Activated naive CD4-positive, alpha-beta T cell treated with anti-CD3 and anti-CD28 coated beads, Interleukin-2, amount 50 U/mL, for 72 hours (primary cell): ENCODE measurements at regions not wholly inside any gene's neighbourhood (a gene's known extent, or its start where the extent isn't known, plus 50 kb on each side); places are given as distances from the start of the nearest gene placed in this dataset.
A peak's percentile ranks its signal among the peaks of the same experiment; 100 is the strongest.

Experiments used
- ATAC-seq, 2 donors: fragments of 150-1000 bp; cut with Tn5 transposase; 2 replicates each; pipeline ENCODE4 v1.10.0; 2021; ENCODE audit warnings: mild to moderate bottlenecking in 2 of 2, moderate library complexity in 2 of 2
- DNase-seq, 2 donors: peaks; one replicate each; pipeline ENCODE4 v3.0.0; 2021 to 2022; ENCODE audit warnings: low spot score in 2 of 2
- H3K27ac Mint-ChIP-seq, 2 donors: one replicate each; pipeline ENCODE4 v1.8.0; 2022; ENCODE audit warnings: mild to moderate bottlenecking in 2 of 2, mixed read lengths in 2 of 2
- H3K36me3 Mint-ChIP-seq, 2 donors: one replicate each; pipeline ENCODE4 v1.8.0; 2022; ENCODE audit warnings: mixed read lengths in 2 of 2
- H3K9me3 Mint-ChIP-seq, 2 donors: one replicate each; pipeline ENCODE4 v1.8.0; 2022; ENCODE audit warnings: mixed read lengths in 2 of 2

DNA sequence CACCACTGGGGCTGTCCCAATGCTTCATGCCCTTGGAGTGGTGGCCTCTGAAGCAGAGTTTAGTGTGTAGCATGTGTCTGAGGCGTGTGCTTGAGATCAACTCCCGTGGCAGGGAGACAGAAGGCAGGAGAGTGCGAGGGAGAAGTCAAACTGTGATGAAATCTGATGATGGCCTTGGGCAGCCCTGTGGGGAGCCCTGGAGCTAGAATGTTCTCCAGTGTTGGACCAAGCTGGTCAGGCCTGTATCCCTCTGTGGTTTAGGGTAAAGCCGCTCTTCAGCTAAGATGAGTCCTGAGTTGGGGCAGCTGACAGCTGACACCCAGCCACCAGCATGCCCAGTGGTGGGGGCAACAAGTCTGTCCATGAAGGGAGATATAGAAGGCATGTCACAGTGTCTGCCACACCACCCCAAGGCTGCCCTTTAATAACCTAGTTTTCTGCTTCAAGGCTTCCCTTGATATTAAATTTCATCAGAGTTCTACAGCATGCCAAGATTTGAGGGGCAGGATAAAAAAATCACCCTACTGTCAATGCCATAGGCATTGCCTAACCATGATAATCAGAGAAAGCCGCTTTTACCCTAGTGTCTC, 170.5 kb upstream of the SVIL start:
- no peak overlapping the region for H3K27ac Mint-ChIP-seq
- peak in 1 of 2 donors; percentile 39 for ATAC-seq
- DNase-seq, result no peak
- peaks cover 3 to 18% of the 10 kb centered on the region in 2 donors for H3K9me3 Mint-ChIP-seq
- H3K36me3 Mint-ChIP-seq, result peaks cover 13 to 26% of the 10 kb centered on the region in 2 donors

DNA sequence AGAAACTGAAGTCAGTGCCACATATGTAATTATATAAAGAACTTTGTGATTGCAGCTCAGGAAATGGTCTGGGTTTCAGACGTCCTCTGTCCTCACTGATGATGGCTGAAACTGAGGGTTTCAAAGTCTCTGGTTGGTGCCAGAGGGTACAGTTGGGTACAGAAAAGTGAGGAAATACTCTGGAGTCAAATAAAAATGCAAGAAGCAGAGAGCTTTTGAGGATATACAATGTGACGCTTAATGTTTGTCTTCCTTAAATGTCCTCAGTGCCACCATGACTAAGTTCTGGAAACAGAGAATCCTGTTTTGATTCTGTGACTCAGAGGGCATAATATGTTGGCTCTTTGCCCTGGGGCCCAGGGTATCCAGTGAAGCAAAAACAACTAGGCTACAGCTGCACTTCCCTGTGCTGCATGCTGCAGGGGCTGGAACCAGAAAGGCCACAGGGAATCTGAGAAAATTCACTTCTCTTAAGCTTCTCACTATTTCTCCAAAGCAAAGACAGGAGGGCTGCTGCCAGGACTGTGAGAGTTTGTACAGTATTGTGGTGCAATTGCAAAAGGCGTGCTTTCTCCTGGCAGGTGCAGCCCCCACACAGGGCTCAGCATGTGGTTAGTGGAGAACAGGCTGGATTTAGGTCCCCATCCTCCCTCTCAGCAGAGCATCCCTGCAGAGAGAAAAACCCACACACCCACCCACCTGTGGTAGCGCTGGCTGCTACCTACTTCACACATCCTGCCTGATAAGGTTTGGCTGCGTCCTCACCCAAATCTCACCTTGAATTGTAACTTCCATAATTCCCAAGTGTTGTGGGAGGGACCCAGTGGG, 169.5 kb upstream of the SVIL start:
- ATAC-seq (peak; percentile 75 to 95), DNase-seq (peak in 1 of 2 donors; percentile 46)
- no peak overlapping the region for H3K27ac Mint-ChIP-seq
- peaks cover 3 to 10% of the 10 kb centered on the region in 2 donors for H3K9me3 Mint-ChIP-seq
- H3K36me3 Mint-ChIP-seq, result peaks cover 13 to 16% of the 10 kb centered on the region in 2 donors

DNA sequence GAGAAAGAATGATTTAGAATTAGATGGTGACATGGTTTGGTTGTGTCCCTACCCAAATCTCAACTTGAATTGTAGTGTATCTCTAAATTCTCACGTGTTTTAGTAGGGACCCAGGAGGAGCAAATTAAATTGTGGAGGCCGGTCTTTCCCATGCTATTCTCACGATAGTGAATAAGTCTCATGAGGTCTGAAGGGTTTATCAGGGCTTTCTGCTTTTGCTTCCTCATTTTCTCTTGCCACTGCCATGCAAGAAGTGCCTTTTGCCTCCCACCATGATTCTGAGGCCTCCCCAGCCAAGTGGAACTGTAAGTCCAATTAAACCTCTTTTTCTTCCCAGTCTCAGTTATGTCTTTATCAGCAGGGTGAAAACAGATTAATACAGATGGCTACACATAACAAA, 167.4 kb upstream of the SVIL start:
- peaks cover 3 to 10% of the 10 kb centered on the region in 2 donors for H3K9me3 Mint-ChIP-seq
- no peak for ATAC-seq
- H3K27ac Mint-ChIP-seq, result no peak overlapping the region
- no peak for DNase-seq
- peaks cover 13 to 15% of the 10 kb centered on the region in 2 donors for H3K36me3 Mint-ChIP-seq

DNA sequence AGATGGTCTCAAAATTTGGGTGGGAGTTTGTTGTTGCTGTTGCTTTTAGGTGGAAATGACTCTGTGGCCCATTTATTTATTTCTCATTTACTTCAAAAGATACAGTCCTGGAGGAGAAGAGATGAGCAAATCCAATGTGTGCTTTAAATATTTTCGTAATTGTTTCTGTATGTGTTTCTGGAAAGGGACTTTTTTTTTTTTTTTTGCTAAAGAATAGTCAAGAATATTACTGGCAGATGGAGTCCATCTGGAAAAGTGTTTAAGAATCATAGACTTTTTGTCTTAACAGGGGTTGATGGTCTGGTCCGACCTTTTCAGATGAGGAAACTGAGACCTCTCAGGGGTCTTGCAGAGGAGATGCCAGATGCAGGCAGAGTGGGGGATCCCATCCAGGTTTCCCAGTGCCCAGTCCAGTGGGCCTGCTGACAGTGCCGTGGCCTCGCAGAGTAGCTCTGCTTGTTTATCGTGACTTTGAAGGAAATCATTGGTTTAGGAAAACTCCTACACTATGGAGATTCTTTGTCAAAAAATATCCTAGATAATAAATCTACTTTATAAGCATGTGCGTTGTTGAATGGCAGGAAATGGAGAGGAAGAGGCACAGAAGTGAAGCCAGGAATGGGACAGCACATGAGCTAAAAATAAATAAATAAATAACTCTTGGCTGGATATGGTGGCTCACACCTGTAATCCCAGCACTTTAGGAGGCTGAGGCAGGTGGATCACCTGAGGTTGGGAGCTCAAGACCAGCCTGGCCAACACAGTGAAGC, 164.3 kb upstream of the SVIL start:
- Mint-ChIP-seq H3K27ac (no peak overlapping the region), H3K9me3 (peaks cover 0 to 6% of the 10 kb centered on the region in 2 donors), H3K36me3 (peaks cover 0 to 4% of the 10 kb centered on the region in 2 donors)
- DNase-seq (no peak), ATAC-seq (no peak)

DNA sequence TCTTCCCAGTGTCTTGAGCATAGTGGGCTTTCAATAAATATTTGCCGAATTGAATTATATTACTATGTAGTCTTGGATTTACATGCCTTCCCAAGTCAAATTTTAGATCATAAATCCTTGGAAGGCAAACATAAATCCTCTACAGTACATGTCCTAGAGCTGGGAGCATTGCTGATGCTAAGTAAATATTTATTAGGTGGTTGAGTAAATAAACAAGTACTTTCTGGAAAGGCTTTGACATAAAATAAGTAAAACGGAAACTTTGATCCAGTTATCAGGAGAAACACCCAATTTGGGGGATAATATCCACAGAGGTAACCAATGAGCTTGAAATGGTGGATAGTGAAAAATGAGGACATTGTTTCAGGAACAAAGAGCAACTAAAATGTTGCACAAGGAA, 162.8 kb upstream of the SVIL start:
- DNase-seq, result no peak
- Mint-ChIP-seq H3K9me3 (peaks cover 0 to 6% of the 10 kb centered on the region in 2 donors), H3K27ac (no peak overlapping the region), H3K36me3 (no peaks in the 10 kb centered on the region)
- ATAC-seq, result no peak

DNA sequence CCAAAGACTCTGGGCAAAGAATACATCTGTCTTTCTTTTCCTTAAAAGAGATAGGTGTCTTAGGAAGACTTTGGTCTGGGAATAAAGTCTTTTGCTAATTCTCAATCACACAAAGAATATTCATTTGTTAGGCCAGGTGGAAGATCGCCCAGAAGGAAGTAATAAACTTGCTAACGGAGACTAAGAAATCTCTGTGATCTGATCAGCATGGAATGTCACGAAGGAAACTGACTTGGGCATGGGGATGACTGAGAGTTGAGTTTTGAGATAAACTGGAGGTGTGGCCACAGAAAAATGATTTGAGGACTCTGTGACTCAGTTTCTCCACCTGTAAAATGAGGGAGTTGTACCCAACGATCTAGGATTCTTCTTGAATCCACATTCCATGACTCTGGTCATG, 161.1 kb upstream of the SVIL start:
- H3K36me3 Mint-ChIP-seq, result no peaks in the 10 kb centered on the region
- no peaks in the 10 kb centered on the region for H3K9me3 Mint-ChIP-seq
- DNase-seq (no peak), ATAC-seq (no peak)
- no peak overlapping the region for H3K27ac Mint-ChIP-seq

DNA sequence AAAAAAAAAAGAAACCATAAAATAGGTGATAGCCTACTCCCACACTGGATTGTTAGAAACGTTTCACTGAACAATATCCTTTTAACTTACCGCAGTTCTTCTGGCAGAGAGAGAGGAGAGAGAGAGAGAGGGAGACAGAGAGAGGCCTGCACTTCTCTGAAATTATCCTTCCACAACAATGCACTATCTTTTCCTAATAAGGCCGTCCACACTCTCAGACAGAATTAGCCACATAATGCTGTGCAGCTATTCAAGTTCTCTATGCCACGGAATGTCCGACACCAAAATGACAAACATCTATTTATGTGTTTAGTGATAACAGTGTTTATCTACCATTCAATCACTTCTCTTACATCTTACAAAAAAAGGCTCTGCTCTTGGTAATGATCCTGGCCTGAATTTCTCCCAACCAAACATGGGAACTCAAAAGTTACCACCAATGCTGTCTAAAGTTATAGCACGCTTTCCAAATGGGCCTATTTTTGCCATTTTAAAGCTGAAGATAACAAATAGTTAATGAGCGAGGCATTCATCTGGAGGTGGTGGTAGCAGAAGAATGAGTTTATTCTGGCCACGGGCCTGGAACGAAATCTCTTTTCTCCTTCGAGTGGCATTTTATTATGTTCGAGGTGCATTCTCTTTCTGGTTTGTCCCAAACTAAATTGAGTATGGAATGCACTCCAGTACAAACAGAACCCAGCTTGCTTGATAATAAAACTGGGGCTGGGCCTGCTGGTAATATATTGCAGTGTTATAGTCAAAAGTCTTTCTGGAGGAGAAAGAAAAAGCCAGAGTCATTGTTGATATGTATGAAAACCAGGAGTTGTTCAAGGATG, 160.2 kb upstream of the SVIL start:
- DNase-seq, result no peak
- H3K9me3 Mint-ChIP-seq, result no peaks in the 10 kb centered on the region
- no peaks in the 10 kb centered on the region for H3K36me3 Mint-ChIP-seq
- ATAC-seq, result no peak
- H3K27ac Mint-ChIP-seq, result no peak overlapping the region

DNA sequence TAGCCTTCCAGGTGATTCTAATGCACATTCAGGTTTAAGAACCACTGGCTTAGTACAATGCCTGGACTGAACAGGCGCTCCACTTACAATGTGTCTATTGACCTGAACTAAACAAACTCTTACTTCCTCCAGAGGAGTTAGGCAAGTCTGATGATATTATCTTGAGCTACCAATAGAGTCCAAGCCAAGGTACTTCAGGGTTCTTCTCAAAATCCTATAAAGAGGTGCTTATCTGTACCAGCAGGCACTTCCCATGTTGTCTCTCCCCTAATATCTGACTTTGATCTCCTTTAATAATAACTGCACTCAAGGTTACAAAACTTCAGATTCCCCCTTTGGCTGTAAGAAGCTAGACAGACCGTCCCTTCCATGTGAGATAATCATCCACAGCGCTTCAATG, 157.0 kb upstream of the SVIL start:
- DNase-seq (no peak), ATAC-seq (no peak)
- Mint-ChIP-seq H3K9me3 (peaks cover 0 to 5% of the 10 kb centered on the region in 2 donors), H3K36me3 (no peaks in the 10 kb centered on the region), H3K27ac (no peak overlapping the region)

DNA sequence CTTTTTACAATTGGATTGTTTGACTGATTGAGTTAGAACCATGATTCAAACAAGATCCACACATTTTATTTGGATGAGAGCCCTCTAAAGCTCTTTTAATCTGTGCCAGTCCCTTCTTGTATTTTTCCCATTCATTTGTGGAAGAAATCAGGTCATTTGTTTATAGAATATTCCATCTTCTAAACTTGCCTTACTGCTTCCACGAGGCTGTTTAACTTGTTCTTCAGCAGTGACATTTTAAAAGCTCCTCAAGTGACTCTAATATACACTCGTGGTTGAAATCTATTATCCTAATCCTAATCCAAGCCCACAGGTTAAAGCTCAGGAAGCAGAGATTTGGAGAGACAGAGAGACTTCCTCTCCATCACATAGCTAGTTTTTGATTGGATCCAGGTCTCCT, 155.4 kb upstream of the SVIL start:
- no peak overlapping the region for H3K27ac Mint-ChIP-seq
- DNase-seq (no peak), ATAC-seq (no peak)
- peaks cover 0 to 5% of the 10 kb centered on the region in 2 donors for H3K9me3 Mint-ChIP-seq
- H3K36me3 Mint-ChIP-seq, result no peaks in the 10 kb centered on the region

DNA sequence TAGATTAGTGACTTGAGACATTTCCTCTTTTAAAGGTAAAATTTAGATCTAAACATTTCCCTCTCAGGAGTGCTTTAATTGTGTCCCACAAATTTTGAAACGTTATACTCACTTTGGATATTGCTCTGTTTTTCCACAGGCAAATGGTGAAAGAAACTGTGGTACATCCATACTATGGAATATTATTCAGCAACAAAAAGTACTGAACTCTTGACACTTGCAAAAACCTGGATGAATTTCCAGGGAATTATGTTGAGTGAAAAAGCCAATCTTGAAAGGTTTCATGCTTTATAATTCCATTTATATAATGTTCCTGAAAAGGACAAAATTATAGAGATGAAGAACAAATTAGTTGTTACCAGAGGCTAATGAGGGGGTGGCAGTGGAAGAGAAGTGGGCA, 153.3 kb upstream of the SVIL start:
- H3K9me3 Mint-ChIP-seq, result peaks cover 0 to 5% of the 10 kb centered on the region in 2 donors
- DNase-seq (no peak), ATAC-seq (no peak)
- no peaks in the 10 kb centered on the region for H3K36me3 Mint-ChIP-seq
- no peak overlapping the region for H3K27ac Mint-ChIP-seq

DNA sequence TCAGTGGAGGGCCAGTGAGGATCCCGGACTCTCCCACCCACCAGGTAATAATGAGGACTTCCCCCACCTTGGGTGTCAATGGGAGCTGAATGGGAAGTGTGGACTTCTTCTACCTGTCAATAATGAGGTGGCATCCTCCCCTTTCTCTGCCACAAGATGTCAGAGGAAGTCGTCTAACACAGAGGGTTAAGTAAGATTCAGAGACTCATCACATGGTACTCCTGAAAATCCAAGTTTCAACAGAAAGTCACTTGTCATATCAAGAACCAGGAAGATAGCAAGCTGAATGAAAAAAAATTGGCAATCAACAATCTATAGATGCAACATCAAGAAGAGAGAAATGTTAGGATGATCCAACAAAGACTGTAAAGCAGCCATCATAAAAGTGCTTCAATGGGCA, 150.9 kb upstream of the SVIL start:
- no peak for ATAC-seq
- H3K27ac Mint-ChIP-seq, result no peak overlapping the region

DNA sequence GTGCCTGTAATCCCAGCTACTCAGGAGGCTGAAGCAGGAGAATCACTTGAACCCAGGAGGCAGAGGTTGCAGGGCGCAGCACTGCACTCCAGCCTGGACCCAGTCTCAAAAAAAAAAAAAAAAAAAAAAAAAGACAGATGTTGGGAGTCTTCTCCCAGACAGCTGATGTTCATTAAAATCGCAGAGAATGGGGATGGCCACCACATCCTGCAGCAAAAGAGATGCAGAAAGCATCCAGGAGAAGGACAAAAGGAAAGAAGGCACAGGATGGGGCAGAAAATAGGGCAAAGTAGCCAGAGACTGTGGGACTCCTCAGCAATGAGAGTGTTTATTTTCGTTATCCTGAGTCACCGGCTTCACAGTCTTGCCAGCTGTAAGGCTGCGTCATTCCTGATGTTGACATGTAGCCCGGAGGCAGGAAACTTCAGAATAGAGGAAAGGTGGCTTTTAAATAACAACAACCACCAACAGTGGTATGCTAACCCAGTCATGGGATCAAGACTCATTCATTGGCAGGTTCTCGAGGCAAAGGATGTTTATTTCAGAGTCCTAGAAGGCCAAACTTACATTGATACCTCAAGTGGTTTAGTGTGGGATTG, 149.5 kb upstream of the SVIL start:
- H3K27ac Mint-ChIP-seq, result no peak overlapping the region
- ATAC-seq, result no peak
- H3K9me3 Mint-ChIP-seq, result peaks cover 0 to 5% of the 10 kb centered on the region in 2 donors
- H3K36me3 Mint-ChIP-seq, result no peaks in the 10 kb centered on the region
- DNase-seq, result no peak

More for the DNA sequence above, 150.9 kb upstream of the SVIL start:
- Mint-ChIP-seq H3K9me3 (peaks cover 0 to 5% of the 10 kb centered on the region in 2 donors), H3K36me3 (no peaks in the 10 kb centered on the region)
- DNase-seq, result no peak

DNA sequence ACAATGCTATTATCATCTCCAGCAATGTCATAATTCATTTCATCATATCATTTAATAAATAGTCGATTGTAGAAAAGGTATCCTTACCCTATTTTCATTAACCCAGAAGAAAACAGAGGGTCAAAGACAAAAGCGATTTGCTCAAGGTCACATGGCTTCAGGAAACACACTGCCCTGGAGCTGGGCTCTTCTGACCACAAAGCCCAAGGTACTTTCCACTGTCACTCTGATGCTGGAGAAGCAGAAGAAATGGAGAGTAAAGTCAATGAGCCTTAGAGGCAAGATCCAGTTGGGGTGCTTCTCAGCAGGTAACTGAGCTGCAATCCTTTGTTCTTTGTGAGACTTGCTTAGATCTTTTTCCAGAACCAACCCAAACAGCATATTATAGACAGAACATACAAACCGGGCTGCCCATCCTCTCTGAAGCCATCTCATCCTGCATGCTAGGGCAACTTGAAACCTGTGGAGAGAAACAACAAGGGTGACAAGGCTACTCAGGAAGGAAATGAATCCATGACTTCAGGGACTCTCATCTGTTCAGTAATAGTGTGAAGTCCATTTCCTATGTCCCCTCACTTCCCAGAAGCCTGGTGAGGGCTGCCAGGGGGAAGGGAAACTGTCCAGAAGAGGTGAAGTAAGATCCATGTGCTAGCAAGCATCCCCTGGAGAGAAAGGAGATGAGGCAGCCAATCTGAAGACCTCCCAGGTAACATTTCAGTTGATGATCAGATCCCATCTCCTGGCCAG, 148.6 kb upstream of the SVIL start:
- H3K36me3 Mint-ChIP-seq, result no peaks in the 10 kb centered on the region
- no peak overlapping the region for H3K27ac Mint-ChIP-seq
- DNase-seq (no peak), ATAC-seq (no peak)
- H3K9me3 Mint-ChIP-seq, result peaks cover 0 to 5% of the 10 kb centered on the region in 2 donors

DNA sequence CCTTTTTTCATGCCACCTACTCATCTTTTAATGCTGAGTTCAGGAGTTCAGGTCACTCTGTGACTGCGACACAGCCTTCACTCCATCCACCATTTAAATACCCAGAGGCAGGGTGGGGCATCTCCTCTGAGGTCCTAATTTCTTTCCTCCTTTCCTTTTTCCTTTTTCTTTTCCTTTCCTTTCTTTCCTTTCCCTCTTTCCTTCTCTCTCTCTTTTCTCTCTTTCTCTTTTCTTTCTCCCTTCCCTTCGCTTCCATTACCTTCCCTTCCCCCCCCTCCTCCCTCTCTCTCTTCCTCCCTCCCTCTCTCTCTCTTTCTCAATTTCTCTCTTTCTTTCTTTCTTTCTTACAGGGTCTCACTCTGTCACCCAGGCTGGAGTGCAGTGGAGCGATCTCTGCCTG, 145.9 kb upstream of the SVIL start:
- no peak for DNase-seq
- ATAC-seq, result no peak
- no peaks in the 10 kb centered on the region for H3K36me3 Mint-ChIP-seq
- H3K9me3 Mint-ChIP-seq, result no peaks in the 10 kb centered on the region
- no peak overlapping the region for H3K27ac Mint-ChIP-seq

DNA sequence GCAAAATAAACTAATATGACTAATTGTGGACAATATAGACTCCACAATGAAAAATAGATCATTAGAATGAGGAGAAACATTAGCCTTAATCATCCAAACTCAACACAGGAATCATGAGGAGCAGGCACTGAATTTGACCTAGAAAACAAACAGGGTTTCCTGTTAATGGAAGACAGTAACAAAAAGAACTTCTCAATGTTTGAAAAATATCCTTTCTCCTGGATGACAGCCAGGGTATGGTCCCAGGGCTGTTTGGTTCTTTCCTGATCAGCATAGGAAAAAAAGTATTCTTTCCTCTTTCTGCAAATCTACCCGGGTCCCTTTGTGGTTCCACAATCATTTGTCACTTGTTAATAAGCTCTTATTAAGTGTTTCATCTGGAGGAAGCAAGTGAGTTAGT, 145.3 kb upstream of the SVIL start:
- no peak overlapping the region for H3K27ac Mint-ChIP-seq
- no peak for ATAC-seq
- H3K36me3 Mint-ChIP-seq, result no peaks in the 10 kb centered on the region
- H3K9me3 Mint-ChIP-seq, result no peaks in the 10 kb centered on the region
- no peak for DNase-seq

DNA sequence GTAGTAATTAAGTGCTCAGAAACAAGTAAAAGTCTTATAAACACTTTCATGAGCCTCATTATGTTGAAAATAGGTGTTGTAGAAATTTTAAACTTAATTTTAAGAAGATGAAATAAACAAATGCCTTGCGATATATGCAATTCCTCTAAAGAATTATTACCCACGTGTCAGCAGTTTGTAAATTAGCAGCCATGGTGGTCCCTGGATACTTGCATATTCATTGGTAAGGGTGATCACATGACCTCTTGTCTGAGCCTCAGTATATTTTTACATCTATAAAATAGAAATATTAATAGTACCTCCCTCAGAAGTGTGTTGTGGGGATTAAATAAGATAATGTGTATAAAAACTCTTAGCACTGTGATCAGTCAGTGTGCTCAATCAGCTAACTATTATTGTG, 141.5 kb upstream of the SVIL start:
- Mint-ChIP-seq H3K36me3 (peaks cover 6% of the 10 kb centered on the region in 2 donors), H3K27ac (no peak overlapping the region), H3K9me3 (peaks cover 4 to 13% of the 10 kb centered on the region in 2 donors)
- DNase-seq (no peak), ATAC-seq (no peak)
